ENCODE measurements at regions not wholly inside any gene's neighbourhood (a gene's known extent, or its start where the extent isn't known, plus 50 kb on each side); places are given as distances from the start of the nearest gene placed in this dataset.
"Not testable (repeated sequence)": the region's sequence is repeated elsewhere in the genome, so short reads cannot be mapped to it uniquely, and the experiment has no call there.

- H3K9me3 Mint-ChIP-seq, DNase-seq, H3K27ac Mint-ChIP-seq, H3K27me3 Mint-ChIP-seq, CTCF ChIA-PET, H3K4me3 Mint-ChIP-seq, POLR2A ChIA-PET, H3K4me1 Mint-ChIP-seq: not testable (repeated sequence)
- H3K36me3 Mint-ChIP-seq (ENCODE audit: low read depth) = peaks cover 32% of the 10 kb centered on the region
Observed at GRCh38 chr15:30688684-30689083, 62.8 kb downstream of the ARHGAP11B start.

GRCh38 chr15:30690153-30690552 is 64.2 kb downstream of the ARHGAP11B start:
- CTCF ChIA-PET, H3K4me3 Mint-ChIP-seq, H3K27me3 Mint-ChIP-seq, H3K27ac Mint-ChIP-seq, POLR2A ChIA-PET, H3K9me3 Mint-ChIP-seq, H3K4me1 Mint-ChIP-seq, DNase-seq: not testable (repeated sequence)
- peaks cover 32% of the 10 kb centered on the region for H3K36me3 Mint-ChIP-seq (ENCODE audit: low read depth)

- CTCF ChIA-PET, H3K27ac Mint-ChIP-seq, H3K27me3 Mint-ChIP-seq, H3K4me1 Mint-ChIP-seq, H3K9me3 Mint-ChIP-seq, DNase-seq, POLR2A ChIA-PET, H3K4me3 Mint-ChIP-seq: not testable (repeated sequence)
- peaks cover 13% of the 10 kb centered on the region for H3K36me3 Mint-ChIP-seq (ENCODE audit: low read depth)
Observed at GRCh38 chr15:30695811-30696210, 69.9 kb downstream of the ARHGAP11B start.

GRCh38 chr15:30696439-30697314 is 70.7 kb downstream of the ARHGAP11B start:
- H3K9me3 Mint-ChIP-seq; H3K4me1 Mint-ChIP-seq; DNase-seq; CTCF ChIA-PET; POLR2A ChIA-PET; H3K27me3 Mint-ChIP-seq; H3K36me3 Mint-ChIP-seq (ENCODE audit: low read depth): not testable (repeated sequence)
- Mint-ChIP-seq H3K27ac (peak overlapping the region; percentile 87), H3K4me3 (peak overlapping the region; percentile 49)

- H3K9me3 Mint-ChIP-seq; POLR2A ChIA-PET; H3K27me3 Mint-ChIP-seq; DNase-seq; CTCF ChIA-PET; H3K4me1 Mint-ChIP-seq; H3K4me3 Mint-ChIP-seq; H3K27ac Mint-ChIP-seq; H3K36me3 Mint-ChIP-seq (ENCODE audit: low read depth): not testable (repeated sequence)
Observed at GRCh38 chr15:30697315-30697685, 71.4 kb downstream of the ARHGAP11B start.

GRCh38 chr15:30700006-30700597 is 74.2 kb downstream of the ARHGAP11B start:
- POLR2A ChIA-PET; H3K27me3 Mint-ChIP-seq; H3K9me3 Mint-ChIP-seq; H3K36me3 Mint-ChIP-seq (ENCODE audit: low read depth); CTCF ChIA-PET; DNase-seq; H3K4me3 Mint-ChIP-seq; H3K27ac Mint-ChIP-seq; H3K4me1 Mint-ChIP-seq: not testable (repeated sequence)

- CTCF ChIA-PET, H3K27me3 Mint-ChIP-seq, H3K27ac Mint-ChIP-seq, DNase-seq, POLR2A ChIA-PET, H3K4me1 Mint-ChIP-seq, H3K4me3 Mint-ChIP-seq, H3K9me3 Mint-ChIP-seq: not testable (repeated sequence)
- H3K36me3 Mint-ChIP-seq (ENCODE audit: low read depth) = peaks cover 10% of the 10 kb centered on the region
Observed at GRCh38 chr15:30707976-30708685, 82.2 kb downstream of the ARHGAP11B start.

GRCh38 chr15:30708809-30709208 is 82.9 kb downstream of the ARHGAP11B start:
- H3K9me3 Mint-ChIP-seq, H3K4me3 Mint-ChIP-seq, CTCF ChIA-PET, POLR2A ChIA-PET, H3K27me3 Mint-ChIP-seq, H3K4me1 Mint-ChIP-seq, DNase-seq, H3K27ac Mint-ChIP-seq: not testable (repeated sequence)
- peaks cover 10% of the 10 kb centered on the region for H3K36me3 Mint-ChIP-seq (ENCODE audit: low read depth)

GRCh38 chr15:30718038-30718643 is 92.2 kb downstream of the ARHGAP11B start:
- POLR2A ChIA-PET, H3K27ac Mint-ChIP-seq, H3K9me3 Mint-ChIP-seq, H3K4me3 Mint-ChIP-seq, H3K27me3 Mint-ChIP-seq, DNase-seq, CTCF ChIA-PET: not testable (repeated sequence)
- peaks cover 14% of the 10 kb centered on the region for H3K4me1 Mint-ChIP-seq
- peaks cover 37% of the 10 kb centered on the region for H3K36me3 Mint-ChIP-seq (ENCODE audit: low read depth)

- H3K27me3 Mint-ChIP-seq, DNase-seq, POLR2A ChIA-PET, H3K9me3 Mint-ChIP-seq, H3K4me3 Mint-ChIP-seq, CTCF ChIA-PET: not testable (repeated sequence)
- Mint-ChIP-seq H3K27ac (peak overlapping the region; percentile 59), H3K4me1 (peaks cover 21% of the 10 kb centered on the region), H3K36me3 (ENCODE audit: low read depth) (peaks cover 49% of the 10 kb centered on the region)
Observed at GRCh38 chr15:30719363-30719762, 93.4 kb downstream of the ARHGAP11B start.

- POLR2A ChIA-PET, H3K4me3 Mint-ChIP-seq, H3K9me3 Mint-ChIP-seq, H3K27me3 Mint-ChIP-seq, CTCF ChIA-PET, DNase-seq, H3K27ac Mint-ChIP-seq: not testable (repeated sequence)
- peaks cover 21% of the 10 kb centered on the region for H3K4me1 Mint-ChIP-seq
- H3K36me3 Mint-ChIP-seq (ENCODE audit: low read depth) = peaks cover 56% of the 10 kb centered on the region
Observed at GRCh38 chr15:30720825-30721224, 94.9 kb downstream of the ARHGAP11B start.

- DNase-seq, POLR2A ChIA-PET, CTCF ChIA-PET, H3K4me3 Mint-ChIP-seq, H3K27ac Mint-ChIP-seq, H3K9me3 Mint-ChIP-seq, H3K27me3 Mint-ChIP-seq: not testable (repeated sequence)
- Mint-ChIP-seq H3K4me1 (peaks cover 21% of the 10 kb centered on the region), H3K36me3 (ENCODE audit: low read depth) (peaks cover 63% of the 10 kb centered on the region)
Observed at GRCh38 chr15:30721529-30721928, 95.6 kb downstream of the ARHGAP11B start.

- POLR2A ChIA-PET, CTCF ChIA-PET, H3K9me3 Mint-ChIP-seq, DNase-seq, H3K27me3 Mint-ChIP-seq, H3K4me3 Mint-ChIP-seq: not testable (repeated sequence)
- peak overlapping the region; percentile 38 for H3K27ac Mint-ChIP-seq
- peaks cover 67% of the 10 kb centered on the region for H3K36me3 Mint-ChIP-seq (ENCODE audit: low read depth)
- peaks cover 21% of the 10 kb centered on the region for H3K4me1 Mint-ChIP-seq
Observed at GRCh38 chr15:30723540-30724175, 97.7 kb downstream of the ARHGAP11B start.
